RWPE1 (cell line): ENCODE measurements at regions not wholly inside any gene's neighbourhood (a gene's known extent, or its start where the extent isn't known, plus 50 kb on each side); places are given as distances from the start of the nearest gene placed in this dataset.
A peak's percentile ranks its signal among the peaks of the same experiment; 100 is the strongest.
"Not testable (repeated sequence)": the region's sequence is repeated elsewhere in the genome, so short reads cannot be mapped to it uniquely, and the experiment has no call there.

Experiments
- CTCF ChIA-PET: fragments of 350-600 bp; sonication (Branson Sonifier 250); formaldehyde crosslinking; extraction: SDS; loops from one replicate; lab custom pipeline; 2021; lab: Yijun Ruan, JAX
- POLR2A ChIA-PET: fragments of 400-600 bp; formaldehyde crosslinking; extraction: SDS; loops from one replicate; lab custom pipeline; 2020; ENCODE audit warnings: antibody characterized with exemption; ENCODE audit not compliant: low non-redundant PET; lab: Yijun Ruan, JAX
- DNase-seq: peaks from one replicate; pipeline ENCODE4 v3.0.0; 2012; ENCODE audit warnings: low spot score
- H3K27ac ChIP-seq: fragments of 450-650 bp; 2 replicates; pipeline ENCODE4 v1.5.1; 2017
- CTCF ChIP-seq: fragments of 450-650 bp; conservative IDR thresholded peaks from 2 replicates; pipeline ENCODE4 v1.5.1; 2017; ENCODE audit warnings: low read depth, mild to moderate bottlenecking

- no peak for TF ChIP-seq CTCF
- ChIA-PET CTCF (no interaction called here), POLR2A (no interaction called here)
- H3K27ac ChIP-seq: no peak overlapping the region
- no peak for DNase-seq
Observed at GRCh38 chr4:11817088-11817487, 388.4 kb upstream of the HS3ST1 start.

GRCh38 chr4:11814758-11815157 lies 386.1 kb upstream of the HS3ST1 start:
- ChIA-PET CTCF (no interaction called here), POLR2A (no interaction called here)
- H3K27ac ChIP-seq: no peak overlapping the region
- no peak for DNase-seq
- TF ChIP-seq CTCF: no peak

GRCh38 chr4:11813951-11814446 lies 385.3 kb upstream of the HS3ST1 start:
- DNase-seq: no peak
- TF ChIP-seq CTCF: no peak
- CTCF ChIA-PET: interaction anchor here (0.7 kb wide), 1 partner anchor 19 kb away, joined by 3 read pairs; no protein-coding TSS in a partner anchor
- POLR2A ChIA-PET: no interaction called here
- H3K27ac ChIP-seq: no peak overlapping the region

GRCh38 chr4:11811521-11811920 lies 382.8 kb upstream of the HS3ST1 start:
- DNase-seq, POLR2A ChIA-PET, H3K27ac ChIP-seq, CTCF ChIA-PET: not testable (repeated sequence)

- POLR2A ChIA-PET: no interaction called here
- peak; percentile 29; the same call in 1 of the 2 replicates for TF ChIP-seq CTCF
- no peak overlapping the region for H3K27ac ChIP-seq
- peak; percentile 29 for DNase-seq
- CTCF ChIA-PET: interaction anchor here (0.6 to 0.7 kb wide), 2 partner anchors 112 to 653 kb away, joined by 3 to 4 read pairs; no protein-coding TSS in a partner anchor
Observed at GRCh38 chr4:11805842-11806241, 377.1 kb upstream of the HS3ST1 start.

- no peak for TF ChIP-seq CTCF
- DNase-seq: no peak
- CTCF ChIA-PET: no interaction called here
- no peak overlapping the region for H3K27ac ChIP-seq
- POLR2A ChIA-PET: no interaction called here
Observed at GRCh38 chr4:11801466-11802446, 373.1 kb upstream of the HS3ST1 start.

GRCh38 chr4:11799196-11799595 lies 370.5 kb upstream of the HS3ST1 start:
- no peak overlapping the region for H3K27ac ChIP-seq
- no peak for DNase-seq
- ChIA-PET CTCF (no interaction called here), POLR2A (no interaction called here)
- TF ChIP-seq CTCF: no peak
